ENCODE measurements at regions not wholly inside any gene's neighbourhood (a gene's known extent, or its start where the extent isn't known, plus 50 kb on each side); places are given as distances from the start of the nearest gene placed in this dataset.

DNA sequence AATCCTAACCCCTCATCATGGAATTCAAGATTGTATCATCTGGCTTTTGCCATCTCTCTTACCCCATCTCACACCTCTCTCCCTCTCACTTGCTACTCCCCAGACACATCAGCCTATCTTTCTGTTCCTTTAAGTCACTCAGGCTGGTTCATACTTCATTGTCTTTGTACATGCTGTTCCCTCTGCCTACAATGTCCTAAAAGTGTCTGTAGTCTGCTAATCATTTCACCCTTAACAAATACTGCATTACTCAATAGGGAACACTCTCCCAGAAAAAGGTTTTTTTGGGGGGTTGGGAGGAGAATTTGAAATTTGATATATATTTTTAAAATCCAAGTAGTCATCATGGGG, 146.2 kb upstream of the KLF7 start:
- DNase-seq (ENCODE audit: low read depth): no peak
- TF ChIP-seq, protein P1, sequence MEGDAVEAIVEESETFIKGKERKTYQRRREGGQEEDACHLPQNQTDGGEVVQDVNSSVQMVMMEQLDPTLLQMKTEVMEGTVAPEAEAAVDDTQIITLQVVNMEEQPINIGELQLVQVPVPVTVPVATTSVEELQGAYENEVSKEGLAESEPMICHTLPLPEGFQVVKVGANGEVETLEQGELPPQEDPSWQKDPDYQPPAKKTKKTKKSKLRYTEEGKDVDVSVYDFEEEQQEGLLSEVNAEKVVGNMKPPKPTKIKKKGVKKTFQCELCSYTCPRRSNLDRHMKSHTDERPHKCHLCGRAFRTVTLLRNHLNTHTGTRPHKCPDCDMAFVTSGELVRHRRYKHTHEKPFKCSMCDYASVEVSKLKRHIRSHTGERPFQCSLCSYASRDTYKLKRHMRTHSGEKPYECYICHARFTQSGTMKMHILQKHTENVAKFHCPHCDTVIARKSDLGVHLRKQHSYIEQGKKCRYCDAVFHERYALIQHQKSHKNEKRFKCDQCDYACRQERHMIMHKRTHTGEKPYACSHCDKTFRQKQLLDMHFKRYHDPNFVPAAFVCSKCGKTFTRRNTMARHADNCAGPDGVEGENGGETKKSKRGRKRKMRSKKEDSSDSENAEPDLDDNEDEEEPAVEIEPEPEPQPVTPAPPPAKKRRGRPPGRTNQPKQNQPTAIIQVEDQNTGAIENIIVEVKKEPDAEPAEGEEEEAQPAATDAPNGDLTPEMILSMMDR (IDR thresholded peaks at IDR 0.05; ENCODE audit: insufficient read depth, low read length): no peak
- no peak overlapping the region for H3K4me3 ChIP-seq (ENCODE audit: low read depth, low read length)

DNA sequence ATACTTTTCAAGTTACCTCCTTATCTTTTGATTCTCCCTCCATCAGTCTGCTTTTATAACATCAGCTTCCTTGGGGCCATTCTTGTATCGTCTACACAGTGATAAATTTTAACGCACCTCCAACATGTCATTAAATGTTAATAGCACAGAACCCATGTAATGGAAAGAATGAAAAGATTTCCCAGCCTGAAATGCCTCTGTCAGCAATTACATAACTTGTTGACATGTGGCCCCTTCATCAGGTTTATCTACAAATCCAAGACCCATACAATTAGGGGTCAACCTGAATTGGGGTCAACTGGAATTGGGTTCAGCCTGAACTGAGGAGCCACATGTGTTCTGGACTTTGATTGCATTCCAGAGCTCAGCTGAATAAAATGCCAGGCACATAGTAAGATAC, 148.2 kb upstream of the KLF7 start:
- no peak for DNase-seq (ENCODE audit: low read depth)
- H3K4me3 ChIP-seq (ENCODE audit: low read depth, low read length): no peak overlapping the region
- TF ChIP-seq, protein P1 (IDR thresholded peaks at IDR 0.05; ENCODE audit: insufficient read depth, low read length): no peak

DNA sequence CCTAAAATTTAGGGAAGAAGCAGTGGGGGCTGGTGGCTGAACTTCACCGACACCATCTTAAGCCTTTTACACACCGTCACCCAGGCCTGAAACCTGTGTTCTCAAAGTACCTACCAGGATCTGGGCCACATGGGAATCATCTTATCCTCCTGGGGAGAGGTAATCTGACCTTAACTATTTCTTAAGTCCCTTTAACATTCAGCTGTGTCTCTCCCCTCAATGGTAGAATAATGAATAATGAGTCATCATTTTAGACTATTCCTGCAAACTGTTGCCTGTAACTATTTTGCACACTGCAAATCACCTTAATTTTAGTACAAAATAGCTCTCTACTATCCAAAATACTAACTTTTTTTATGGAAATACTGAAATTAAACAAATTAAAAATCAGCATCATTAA, 149.4 kb upstream of the KLF7 start:
- TF ChIP-seq, protein P1 (IDR thresholded peaks at IDR 0.05; ENCODE audit: insufficient read depth, low read length): no peak
- no peak for DNase-seq (ENCODE audit: low read depth)
- H3K4me3 ChIP-seq (ENCODE audit: low read depth, low read length): no peak overlapping the region

DNA sequence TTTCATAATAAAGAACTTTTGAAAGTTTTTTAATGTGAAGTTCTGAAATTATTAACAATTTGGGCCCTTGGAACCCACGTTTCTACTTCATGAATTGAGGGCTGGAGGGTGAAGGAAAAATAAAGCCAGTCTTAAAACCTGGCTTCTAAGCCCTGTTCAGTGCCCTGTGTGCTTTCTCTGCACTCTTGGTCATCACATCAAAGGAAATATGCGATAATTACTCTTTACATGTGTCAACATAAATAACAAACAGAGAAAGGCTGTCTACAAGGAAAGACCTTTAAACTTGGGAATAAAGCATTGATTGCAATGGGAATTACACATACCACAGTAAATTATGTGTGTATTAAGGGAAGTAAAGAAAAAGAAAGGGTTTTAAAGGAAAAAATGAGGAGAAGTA, 150.7 kb upstream of the KLF7 start:
- TF ChIP-seq, protein P1 (IDR thresholded peaks at IDR 0.05; ENCODE audit: insufficient read depth, low read length): no peak
- H3K4me3 ChIP-seq (ENCODE audit: low read depth, low read length): no peak overlapping the region
- DNase-seq (ENCODE audit: low read depth): no peak

DNA sequence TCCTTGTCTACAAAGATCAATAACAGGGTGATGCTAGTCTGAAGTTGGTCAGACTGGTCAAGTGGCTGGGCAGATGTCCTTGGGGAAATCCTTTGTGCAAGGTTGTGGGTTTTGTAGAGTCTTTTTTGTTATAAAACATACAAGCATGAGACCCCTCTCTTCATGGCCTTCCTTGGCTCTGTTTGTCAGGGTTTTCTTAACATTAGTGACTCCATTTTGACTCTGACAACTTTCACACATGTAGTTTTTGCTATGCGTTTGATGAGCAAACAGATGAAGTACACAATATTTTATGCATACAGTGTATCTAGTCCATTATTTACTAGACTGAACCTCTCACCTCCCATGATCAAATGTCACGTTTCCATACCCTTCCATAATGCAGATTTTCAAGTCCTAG, 151.2 kb upstream of the KLF7 start:
- no peak overlapping the region for H3K4me3 ChIP-seq (ENCODE audit: low read depth, low read length)
- TF ChIP-seq, protein P1 (IDR thresholded peaks at IDR 0.05; ENCODE audit: insufficient read depth, low read length): no peak
- DNase-seq (ENCODE audit: low read depth): no peak

DNA sequence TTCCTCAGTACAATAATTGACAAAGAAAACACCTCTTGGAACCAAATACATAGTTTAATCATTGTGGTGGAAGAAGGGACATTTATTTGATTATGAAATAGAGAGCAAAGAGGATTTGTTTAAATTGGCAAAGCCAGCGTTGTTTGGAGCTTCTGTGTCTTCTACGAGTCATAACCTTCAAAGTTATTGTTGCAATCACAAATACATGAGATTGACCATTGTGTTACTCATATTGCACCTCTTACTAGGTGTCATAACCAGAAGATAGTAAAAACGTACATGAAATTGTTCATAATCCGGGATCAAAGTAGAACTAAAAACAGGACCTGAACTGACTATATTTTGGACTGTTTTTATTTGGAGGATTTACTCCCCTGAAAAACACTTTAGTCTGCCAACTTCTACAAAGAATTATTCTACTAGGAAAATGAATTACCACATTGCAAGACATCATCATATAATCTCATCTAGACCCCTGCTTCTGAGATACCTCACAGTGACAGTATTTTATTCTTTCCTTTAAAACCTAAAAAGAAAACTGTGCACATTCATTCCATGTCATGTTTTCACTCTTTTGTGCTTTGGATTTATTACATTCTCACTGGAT, 151.7 kb upstream of the KLF7 start:
- peak; percentile 57 for DNase-seq (ENCODE audit: low read depth)
- TF ChIP-seq, protein P1 (IDR thresholded peaks at IDR 0.05; ENCODE audit: insufficient read depth, low read length): no peak
- H3K4me3 ChIP-seq (ENCODE audit: low read depth, low read length): no peak overlapping the region

DNA sequence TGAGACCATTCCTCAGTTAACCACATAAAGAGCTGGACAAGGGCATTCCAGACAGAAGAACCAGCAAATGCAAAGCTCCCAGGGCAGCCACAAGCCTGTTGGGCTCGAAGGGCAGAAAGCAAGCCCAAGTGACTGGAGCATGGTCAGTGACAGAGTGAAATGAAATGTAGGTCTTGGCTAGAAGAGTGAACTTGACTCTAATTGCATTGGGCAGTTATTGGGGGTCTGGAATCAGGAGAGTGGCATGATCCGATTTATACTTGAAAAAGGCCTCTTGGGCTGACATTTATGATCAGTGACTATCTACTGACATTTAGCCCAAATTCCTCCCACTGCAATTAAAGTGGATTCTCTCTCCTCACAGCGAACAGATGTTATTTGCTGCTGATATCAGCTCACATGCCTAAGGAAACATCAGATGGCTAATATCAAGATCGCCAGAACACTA, 152.5 kb upstream of the KLF7 start:
- TF ChIP-seq, protein P1 (IDR thresholded peaks at IDR 0.05; ENCODE audit: insufficient read depth, low read length): no peak
- no peak overlapping the region for H3K4me3 ChIP-seq (ENCODE audit: low read depth, low read length)
- DNase-seq (ENCODE audit: low read depth): no peak
